ENCODE measurements at regions not wholly inside any gene's neighbourhood (a gene's known extent, or its start where the extent isn't known, plus 50 kb on each side); places are given as distances from the start of the nearest gene placed in this dataset.

- DNase-seq, result peak; percentile 51
These were observed 455.7 kb upstream of the TLE4 start for GRCh38 chr9:79116041-79116440.

- DNase-seq, result no peak
These were observed 455.1 kb upstream of the TLE4 start for GRCh38 chr9:79116709-79117108.

GRCh38 chr9:79120533-79120932 lies 451.2 kb upstream of the TLE4 start:
- DNase-seq, result no peak

GRCh38 chr9:79120941-79121340 lies 450.8 kb upstream of the TLE4 start:
- no peak for DNase-seq

- no peak for DNase-seq
These were observed 448.4 kb upstream of the TLE4 start for GRCh38 chr9:79123415-79123814.

GRCh38 chr9:79127661-79128060 lies 444.1 kb upstream of the TLE4 start:
- DNase-seq, result no peak

GRCh38 chr9:79129865-79130480 lies 441.8 kb upstream of the TLE4 start:
- DNase-seq, result peak; percentile 24

- DNase-seq, result no peak
These were observed 440.5 kb upstream of the TLE4 start for GRCh38 chr9:79131246-79131774.

- DNase-seq, result no peak
These were observed 439.9 kb upstream of the TLE4 start for GRCh38 chr9:79131824-79132377.

GRCh38 chr9:79134654-79135053 lies 437.1 kb upstream of the TLE4 start:
- no peak for DNase-seq

- DNase-seq, result no peak
These were observed 435.9 kb upstream of the TLE4 start for GRCh38 chr9:79135681-79136415.

GRCh38 chr9:79140751-79141150 lies 431.0 kb upstream of the TLE4 start:
- no peak for DNase-seq

- no peak for DNase-seq
These were observed 428.6 kb upstream of the TLE4 start for GRCh38 chr9:79143211-79143610.

GRCh38 chr9:79145442-79145841 lies 426.3 kb upstream of the TLE4 start:
- DNase-seq, result no peak

GRCh38 chr9:79149585-79149984 lies 422.2 kb upstream of the TLE4 start:
- DNase-seq, result no peak

- DNase-seq, result no peak
These were observed 420.0 kb upstream of the TLE4 start for GRCh38 chr9:79151791-79152190.

GRCh38 chr9:79152306-79152705 lies 419.5 kb upstream of the TLE4 start:
- DNase-seq, result no peak

GRCh38 chr9:79154806-79155205 lies 417.0 kb upstream of the TLE4 start:
- DNase-seq, result no peak

- no peak for DNase-seq
These were observed 416.5 kb upstream of the TLE4 start for GRCh38 chr9:79155308-79155707.

GRCh38 chr9:79163544-79163943 lies 408.2 kb upstream of the TLE4 start:
- DNase-seq, result no peak

- DNase-seq, result no peak
These were observed 407.4 kb upstream of the TLE4 start for GRCh38 chr9:79164406-79164805.

- no peak for DNase-seq
These were observed 406.6 kb upstream of the TLE4 start for GRCh38 chr9:79165020-79165780.

GRCh38 chr9:79166005-79166404 lies 405.8 kb upstream of the TLE4 start:
- no peak for DNase-seq

GRCh38 chr9:79170643-79171042 lies 401.1 kb upstream of the TLE4 start:
- DNase-seq, result no peak
